GM23338 (cell line): ENCODE measurements at regions not wholly inside any gene's neighbourhood (a gene's known extent, or its start where the extent isn't known, plus 50 kb on each side); places are given as distances from the start of the nearest gene placed in this dataset.

Experiments used
- CREB1 ChIP-seq: fragments of 250-450 bp; sonication (Bioruptor Pico); IDR thresholded peaks from 2 replicates; pipeline ENCODE4 v1.5.0; 2020; ENCODE audit warnings: low read depth, mild to moderate bottlenecking, moderate library complexity
- EZH2 ChIP-seq: fragments of 200-600 bp; sonication (generic); IDR thresholded peaks from one replicate; pipeline ENCODE4 v1.8.0; 2017; ENCODE audit warnings: antibody characterized with exemption, mild to moderate bottlenecking, low read depth; ENCODE audit not compliant: unreplicated experiment
- EZH2phosphoT487 ChIP-seq: fragments of 200-600 bp; sonication (generic); IDR thresholded peaks from one replicate; pipeline ENCODE4 v1.8.1; 2018; ENCODE audit warnings: antibody characterized with exemption; ENCODE audit not compliant: unreplicated experiment
- JUNB ChIP-seq: IDR thresholded peaks from one replicate; pipeline ENCODE4 v1.6.1; 2016; ENCODE audit warnings: antibody characterized with exemption; ENCODE audit not compliant: unreplicated experiment
- NANOG ChIP-seq: IDR thresholded peaks from 2 replicates; pipeline ENCODE4 v1.6.1; 2016; ENCODE audit warnings: antibody characterized with exemption, borderline replicate concordance
- POLR2AphosphoS5 ChIP-seq: IDR thresholded peaks from 2 replicates; pipeline ENCODE4 v1.6.1; 2016; ENCODE audit warnings: antibody characterized with exemption, low read depth
- STAT1 ChIP-seq: IDR thresholded peaks from one replicate; pipeline ENCODE4 v1.6.1; 2016; ENCODE audit warnings: antibody characterized with exemption; ENCODE audit not compliant: unreplicated experiment
- ZNF114 ChIP-seq: fragments of 250-450 bp; sonication (Bioruptor Pico); IDR thresholded peaks from 2 replicates; pipeline ENCODE4 v1.5.0; 2020; ENCODE audit warnings: mild to moderate bottlenecking, moderate library complexity
- TF ChIP-seq, protein P1 (sequence below), 2 experiments: fragments of 200-600 bp in 1 of 2; sonication (generic) in 1 of 2; conservative IDR thresholded peaks; 2 replicates each; pipeline versions ENCODE4 v1.5.1 to v1.6.1; 2016 to 2017; ENCODE audit warnings: antibody characterized with exemption in 2 of 2, low read depth in 2 of 2, mild to moderate bottlenecking in 2 of 2, moderate library complexity in 1 of 2
- TF ChIP-seq, protein P2 (sequence below): IDR thresholded peaks from one replicate; pipeline ENCODE4 v1.6.1; 2018; ENCODE audit warnings: antibody characterized with exemption; ENCODE audit not compliant: unreplicated experiment
- TF ChIP-seq, protein P3 (sequence below): IDR thresholded peaks from 2 replicates; pipeline ENCODE4 v1.6.1; 2016; ENCODE audit warnings: antibody characterized with exemption
- TF ChIP-seq, protein P4 (sequence below): fragments of 250-450 bp; sonication (Bioruptor Pico); IDR thresholded peaks from 2 replicates; pipeline ENCODE4 v1.5.0; 2020; ENCODE audit warnings: mild to moderate bottlenecking, moderate library complexity

DNA sequence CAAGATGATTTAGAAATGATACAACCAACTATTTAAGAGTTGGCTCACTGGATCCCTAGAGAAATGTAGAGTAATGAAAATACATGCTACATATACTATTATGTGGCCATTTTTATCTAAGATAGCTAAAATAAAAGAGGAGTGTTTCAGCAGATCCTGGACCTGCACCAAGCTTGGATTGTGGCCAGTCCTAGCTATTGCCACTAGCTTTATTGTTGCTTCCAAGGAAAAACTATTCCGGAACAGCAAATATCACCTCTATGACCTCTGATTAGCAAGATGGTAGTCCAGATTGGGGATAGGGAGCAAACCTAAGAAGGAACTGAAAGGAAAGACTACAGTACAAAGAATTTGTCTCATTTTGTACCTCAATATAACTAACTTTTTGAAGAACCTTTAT is 63.7 kb upstream of the NDN start:
- TF ChIP-seq, protein P1, sequence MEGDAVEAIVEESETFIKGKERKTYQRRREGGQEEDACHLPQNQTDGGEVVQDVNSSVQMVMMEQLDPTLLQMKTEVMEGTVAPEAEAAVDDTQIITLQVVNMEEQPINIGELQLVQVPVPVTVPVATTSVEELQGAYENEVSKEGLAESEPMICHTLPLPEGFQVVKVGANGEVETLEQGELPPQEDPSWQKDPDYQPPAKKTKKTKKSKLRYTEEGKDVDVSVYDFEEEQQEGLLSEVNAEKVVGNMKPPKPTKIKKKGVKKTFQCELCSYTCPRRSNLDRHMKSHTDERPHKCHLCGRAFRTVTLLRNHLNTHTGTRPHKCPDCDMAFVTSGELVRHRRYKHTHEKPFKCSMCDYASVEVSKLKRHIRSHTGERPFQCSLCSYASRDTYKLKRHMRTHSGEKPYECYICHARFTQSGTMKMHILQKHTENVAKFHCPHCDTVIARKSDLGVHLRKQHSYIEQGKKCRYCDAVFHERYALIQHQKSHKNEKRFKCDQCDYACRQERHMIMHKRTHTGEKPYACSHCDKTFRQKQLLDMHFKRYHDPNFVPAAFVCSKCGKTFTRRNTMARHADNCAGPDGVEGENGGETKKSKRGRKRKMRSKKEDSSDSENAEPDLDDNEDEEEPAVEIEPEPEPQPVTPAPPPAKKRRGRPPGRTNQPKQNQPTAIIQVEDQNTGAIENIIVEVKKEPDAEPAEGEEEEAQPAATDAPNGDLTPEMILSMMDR (conservative IDR thresholded peaks at IDR 0.05; ENCODE audit: low read depth in 2 of 2) = no peak
- TF ChIP-seq EZH2phosphoT487 (no peak), JUNB (no peak), POLR2AphosphoS5 (no peak), NANOG (no peak), EZH2 (no peak), STAT1 (no peak), CREB1 (no peak), ZNF114 (no peak)
- TF ChIP-seq, protein P2, sequence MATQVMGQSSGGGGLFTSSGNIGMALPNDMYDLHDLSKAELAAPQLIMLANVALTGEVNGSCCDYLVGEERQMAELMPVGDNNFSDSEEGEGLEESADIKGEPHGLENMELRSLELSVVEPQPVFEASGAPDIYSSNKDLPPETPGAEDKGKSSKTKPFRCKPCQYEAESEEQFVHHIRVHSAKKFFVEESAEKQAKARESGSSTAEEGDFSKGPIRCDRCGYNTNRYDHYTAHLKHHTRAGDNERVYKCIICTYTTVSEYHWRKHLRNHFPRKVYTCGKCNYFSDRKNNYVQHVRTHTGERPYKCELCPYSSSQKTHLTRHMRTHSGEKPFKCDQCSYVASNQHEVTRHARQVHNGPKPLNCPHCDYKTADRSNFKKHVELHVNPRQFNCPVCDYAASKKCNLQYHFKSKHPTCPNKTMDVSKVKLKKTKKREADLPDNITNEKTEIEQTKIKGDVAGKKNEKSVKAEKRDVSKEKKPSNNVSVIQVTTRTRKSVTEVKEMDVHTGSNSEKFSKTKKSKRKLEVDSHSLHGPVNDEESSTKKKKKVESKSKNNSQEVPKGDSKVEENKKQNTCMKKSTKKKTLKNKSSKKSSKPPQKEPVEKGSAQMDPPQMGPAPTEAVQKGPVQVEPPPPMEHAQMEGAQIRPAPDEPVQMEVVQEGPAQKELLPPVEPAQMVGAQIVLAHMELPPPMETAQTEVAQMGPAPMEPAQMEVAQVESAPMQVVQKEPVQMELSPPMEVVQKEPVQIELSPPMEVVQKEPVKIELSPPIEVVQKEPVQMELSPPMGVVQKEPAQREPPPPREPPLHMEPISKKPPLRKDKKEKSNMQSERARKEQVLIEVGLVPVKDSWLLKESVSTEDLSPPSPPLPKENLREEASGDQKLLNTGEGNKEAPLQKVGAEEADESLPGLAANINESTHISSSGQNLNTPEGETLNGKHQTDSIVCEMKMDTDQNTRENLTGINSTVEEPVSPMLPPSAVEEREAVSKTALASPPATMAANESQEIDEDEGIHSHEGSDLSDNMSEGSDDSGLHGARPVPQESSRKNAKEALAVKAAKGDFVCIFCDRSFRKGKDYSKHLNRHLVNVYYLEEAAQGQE = no peak
- TF ChIP-seq, protein P3, sequence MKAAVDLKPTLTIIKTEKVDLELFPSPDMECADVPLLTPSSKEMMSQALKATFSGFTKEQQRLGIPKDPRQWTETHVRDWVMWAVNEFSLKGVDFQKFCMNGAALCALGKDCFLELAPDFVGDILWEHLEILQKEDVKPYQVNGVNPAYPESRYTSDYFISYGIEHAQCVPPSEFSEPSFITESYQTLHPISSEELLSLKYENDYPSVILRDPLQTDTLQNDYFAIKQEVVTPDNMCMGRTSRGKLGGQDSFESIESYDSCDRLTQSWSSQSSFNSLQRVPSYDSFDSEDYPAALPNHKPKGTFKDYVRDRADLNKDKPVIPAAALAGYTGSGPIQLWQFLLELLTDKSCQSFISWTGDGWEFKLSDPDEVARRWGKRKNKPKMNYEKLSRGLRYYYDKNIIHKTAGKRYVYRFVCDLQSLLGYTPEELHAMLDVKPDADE = no peak
- TF ChIP-seq, protein P4, sequence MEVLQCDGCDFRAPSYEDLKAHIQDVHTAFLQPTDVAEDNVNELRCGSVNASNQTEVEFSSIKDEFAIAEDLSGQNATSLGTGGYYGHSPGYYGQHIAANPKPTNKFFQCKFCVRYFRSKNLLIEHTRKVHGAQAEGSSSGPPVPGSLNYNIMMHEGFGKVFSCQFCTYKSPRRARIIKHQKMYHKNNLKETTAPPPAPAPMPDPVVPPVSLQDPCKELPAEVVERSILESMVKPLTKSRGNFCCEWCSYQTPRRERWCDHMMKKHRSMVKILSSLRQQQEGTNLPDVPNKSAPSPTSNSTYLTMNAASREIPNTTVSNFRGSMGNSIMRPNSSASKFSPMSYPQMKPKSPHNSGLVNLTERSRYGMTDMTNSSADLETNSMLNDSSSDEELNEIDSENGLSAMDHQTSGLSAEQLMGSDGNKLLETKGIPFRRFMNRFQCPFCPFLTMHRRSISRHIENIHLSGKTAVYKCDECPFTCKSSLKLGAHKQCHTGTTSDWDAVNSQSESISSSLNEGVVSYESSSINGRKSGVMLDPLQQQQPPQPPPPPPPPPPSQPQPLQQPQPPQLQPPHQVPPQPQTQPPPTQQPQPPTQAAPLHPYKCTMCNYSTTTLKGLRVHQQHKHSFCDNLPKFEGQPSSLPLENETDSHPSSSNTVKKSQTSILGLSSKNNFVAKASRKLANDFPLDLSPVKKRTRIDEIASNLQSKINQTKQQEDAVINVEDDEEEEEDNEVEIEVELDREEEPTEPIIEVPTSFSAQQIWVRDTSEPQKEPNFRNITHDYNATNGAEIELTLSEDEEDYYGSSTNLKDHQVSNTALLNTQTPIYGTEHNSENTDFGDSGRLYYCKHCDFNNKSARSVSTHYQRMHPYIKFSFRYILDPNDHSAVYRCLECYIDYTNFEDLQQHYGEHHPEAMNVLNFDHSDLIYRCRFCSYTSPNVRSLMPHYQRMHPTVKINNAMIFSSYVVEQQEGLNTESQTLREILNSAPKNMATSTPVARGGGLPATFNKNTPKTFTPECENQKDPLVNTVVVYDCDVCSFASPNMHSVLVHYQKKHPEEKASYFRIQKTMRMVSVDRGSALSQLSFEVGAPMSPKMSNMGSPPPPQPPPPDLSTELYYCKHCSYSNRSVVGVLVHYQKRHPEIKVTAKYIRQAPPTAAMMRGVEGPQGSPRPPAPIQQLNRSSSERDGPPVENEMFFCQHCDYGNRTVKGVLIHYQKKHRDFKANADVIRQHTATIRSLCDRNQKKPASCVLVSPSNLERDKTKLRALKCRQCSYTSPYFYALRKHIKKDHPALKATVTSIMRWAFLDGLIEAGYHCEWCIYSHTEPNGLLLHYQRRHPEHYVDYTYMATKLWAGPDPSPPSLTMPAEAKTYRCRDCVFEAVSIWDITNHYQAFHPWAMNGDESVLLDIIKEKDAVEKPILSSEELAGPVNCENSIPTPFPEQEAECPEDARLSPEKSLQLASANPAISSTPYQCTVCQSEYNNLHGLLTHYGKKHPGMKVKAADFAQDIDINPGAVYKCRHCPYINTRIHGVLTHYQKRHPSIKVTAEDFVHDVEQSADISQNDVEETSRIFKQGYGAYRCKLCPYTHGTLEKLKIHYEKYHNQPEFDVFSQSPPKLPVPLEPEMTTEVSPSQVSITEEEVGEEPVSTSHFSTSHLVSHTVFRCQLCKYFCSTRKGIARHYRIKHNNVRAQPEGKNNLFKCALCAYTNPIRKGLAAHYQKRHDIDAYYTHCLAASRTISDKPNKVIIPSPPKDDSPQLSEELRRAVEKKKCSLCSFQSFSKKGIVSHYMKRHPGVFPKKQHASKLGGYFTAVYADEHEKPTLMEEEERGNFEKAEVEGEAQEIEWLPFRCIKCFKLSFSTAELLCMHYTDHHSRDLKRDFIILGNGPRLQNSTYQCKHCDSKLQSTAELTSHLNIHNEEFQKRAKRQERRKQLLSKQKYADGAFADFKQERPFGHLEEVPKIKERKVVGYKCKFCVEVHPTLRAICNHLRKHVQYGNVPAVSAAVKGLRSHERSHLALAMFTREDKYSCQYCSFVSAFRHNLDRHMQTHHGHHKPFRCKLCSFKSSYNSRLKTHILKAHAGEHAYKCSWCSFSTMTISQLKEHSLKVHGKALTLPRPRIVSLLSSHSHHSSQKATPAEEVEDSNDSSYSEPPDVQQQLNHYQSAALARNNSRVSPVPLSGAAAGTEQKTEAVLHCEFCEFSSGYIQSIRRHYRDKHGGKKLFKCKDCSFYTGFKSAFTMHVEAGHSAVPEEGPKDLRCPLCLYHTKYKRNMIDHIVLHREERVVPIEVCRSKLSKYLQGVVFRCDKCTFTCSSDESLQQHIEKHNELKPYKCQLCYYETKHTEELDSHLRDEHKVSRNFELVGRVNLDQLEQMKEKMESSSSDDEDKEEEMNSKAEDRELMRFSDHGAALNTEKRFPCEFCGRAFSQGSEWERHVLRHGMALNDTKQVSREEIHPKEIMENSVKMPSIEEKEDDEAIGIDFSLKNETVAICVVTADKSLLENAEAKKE = no peak
